GM21576 (cell line): ENCODE measurements at regions not wholly inside any gene's neighbourhood (a gene's known extent, or its start where the extent isn't known, plus 50 kb on each side); places are given as distances from the start of the nearest gene placed in this dataset.

Experiments used
- ATAC-seq: cut with Tn5 transposase; IDR thresholded peaks from one replicate; pipeline ENCODE4 v1.9.1; 2021; ENCODE audit warnings: mild to moderate bottlenecking, moderate library complexity; ENCODE audit not compliant: unreplicated experiment

- no peak for ATAC-seq
Measured at GRCh38 chr3:24639481-24640329, 145.1 kb upstream of the THRB start.

DNA sequence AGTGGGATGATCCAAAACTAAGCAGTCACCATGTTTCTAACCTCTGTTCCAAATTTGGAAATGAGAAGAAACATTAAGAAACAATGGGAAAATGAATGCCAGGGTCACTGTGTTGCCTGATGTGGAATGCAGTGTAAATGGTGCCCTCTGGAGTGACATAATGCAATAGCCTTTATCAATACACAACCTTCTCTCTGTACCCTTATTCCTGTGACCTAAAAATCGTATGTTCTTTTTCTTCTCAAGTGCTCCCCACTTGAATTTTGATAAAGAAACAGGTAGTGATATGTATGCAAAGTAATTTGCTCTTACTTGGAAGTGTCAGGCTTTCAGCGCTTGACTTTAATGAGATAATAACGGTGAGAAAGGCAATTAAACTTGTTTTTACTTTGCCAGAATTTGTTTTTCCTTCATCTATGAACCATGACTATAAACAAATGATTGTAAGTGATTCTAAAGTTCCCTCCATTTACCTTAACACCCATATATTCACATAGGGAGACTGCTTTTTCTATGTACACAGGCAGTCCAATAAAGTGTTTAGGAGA, 145.8 kb upstream of the THRB start:
- ATAC-seq = no peak

GRCh38 chr3:24641628-24642027, 147.0 kb upstream of the THRB start:
- ATAC-seq = no peak

GRCh38 chr3:24645047-24645446, 150.4 kb upstream of the THRB start:
- ATAC-seq = no peak

DNA sequence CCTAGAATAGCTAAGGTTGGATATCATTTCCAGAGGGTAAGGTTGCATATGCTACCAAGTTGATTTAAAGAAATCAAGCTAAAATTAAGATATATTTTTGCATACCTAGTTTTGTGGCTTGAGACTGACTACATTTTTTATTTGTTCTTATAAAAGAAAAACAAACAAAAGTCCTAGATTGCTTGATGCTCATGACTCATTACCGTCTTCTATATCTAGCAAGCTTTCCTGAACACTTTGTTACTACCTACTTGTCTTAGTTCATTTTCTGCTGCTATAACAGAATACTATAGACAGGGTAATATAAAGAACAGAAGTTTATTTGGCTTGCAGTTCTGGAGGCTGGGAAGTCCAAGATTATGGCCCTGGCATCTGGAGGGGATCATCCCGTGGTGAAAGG, 152.1 kb upstream of the THRB start:
- ATAC-seq = no peak

GRCh38 chr3:24648063-24648462, 153.4 kb upstream of the THRB start:
- no peak for ATAC-seq

- ATAC-seq = no peak
Measured at GRCh38 chr3:24650839-24651238, 156.2 kb upstream of the THRB start.

DNA sequence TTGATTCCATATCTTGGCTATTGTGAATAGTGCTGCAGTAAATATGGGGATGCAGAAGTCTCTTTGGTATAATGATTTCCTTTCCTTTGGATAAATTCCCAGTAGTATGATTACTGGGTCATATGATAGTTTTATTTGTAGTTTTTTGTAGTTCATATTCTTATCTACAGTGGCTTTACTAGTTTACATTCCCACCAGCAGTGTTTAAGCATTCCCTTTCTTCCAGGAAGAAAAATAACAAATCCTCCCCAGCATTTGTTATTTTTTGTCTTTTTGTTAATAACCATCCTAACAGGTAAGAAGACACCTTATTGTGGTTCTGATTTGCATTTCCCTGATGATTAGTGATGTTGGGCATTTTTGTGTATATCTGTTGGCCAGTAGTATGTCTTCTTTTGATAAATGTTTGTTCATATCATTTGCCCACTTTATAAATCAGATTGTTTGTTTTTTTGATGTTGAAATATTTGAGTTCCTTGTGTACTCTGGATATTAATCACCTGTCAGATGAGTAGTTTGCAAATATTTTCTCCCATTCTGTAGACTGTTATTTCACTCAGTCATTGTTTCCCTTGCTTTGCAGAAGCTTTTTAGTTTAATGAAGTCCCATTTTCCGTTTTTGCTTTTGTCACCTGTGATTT, 163.3 kb upstream of the THRB start:
- no peak for ATAC-seq

GRCh38 chr3:24661175-24661584, 166.5 kb upstream of the THRB start:
- no peak for ATAC-seq

GRCh38 chr3:24662449-24663345, 168.0 kb upstream of the THRB start:
- ATAC-seq = no peak

GRCh38 chr3:24663406-24663805, 168.8 kb upstream of the THRB start:
- no peak for ATAC-seq

DNA sequence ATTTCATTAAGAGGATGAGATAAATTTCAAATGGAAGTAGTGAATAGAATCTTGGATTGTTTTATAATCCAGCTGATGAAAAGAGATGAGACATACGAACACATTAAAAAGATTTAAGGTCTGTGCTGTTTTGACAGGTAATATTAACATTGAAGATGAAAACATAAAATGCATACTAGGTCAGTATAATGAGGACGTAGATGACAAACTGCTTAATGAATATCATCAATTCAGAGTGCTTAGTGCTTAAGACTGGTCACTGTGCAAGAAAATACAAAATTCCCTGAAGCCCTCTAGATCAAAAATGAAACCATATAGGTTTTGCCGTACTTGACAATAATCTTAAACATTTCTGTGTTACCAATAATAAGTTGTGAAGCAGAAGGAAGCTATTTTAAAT, 173.4 kb upstream of the THRB start:
- ATAC-seq = no peak

DNA sequence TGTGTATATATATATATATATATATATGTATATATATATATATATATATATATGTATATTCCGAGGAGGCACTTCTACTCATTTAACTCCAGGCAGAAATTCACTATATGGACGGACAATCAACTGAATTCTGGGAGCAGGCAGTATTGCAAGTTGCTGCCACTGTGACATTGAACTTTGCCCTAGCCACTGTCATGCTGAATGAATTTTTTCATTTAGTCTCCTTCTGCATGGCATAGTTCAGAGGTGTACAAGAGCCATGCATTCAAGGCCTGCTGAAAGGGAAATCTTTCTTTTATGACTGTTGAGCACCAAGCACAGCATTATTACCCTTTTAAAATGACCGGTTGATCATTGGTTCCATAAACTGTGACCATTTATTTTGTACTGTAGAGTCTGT, 176.2 kb upstream of the THRB start:
- ATAC-seq = no peak

DNA sequence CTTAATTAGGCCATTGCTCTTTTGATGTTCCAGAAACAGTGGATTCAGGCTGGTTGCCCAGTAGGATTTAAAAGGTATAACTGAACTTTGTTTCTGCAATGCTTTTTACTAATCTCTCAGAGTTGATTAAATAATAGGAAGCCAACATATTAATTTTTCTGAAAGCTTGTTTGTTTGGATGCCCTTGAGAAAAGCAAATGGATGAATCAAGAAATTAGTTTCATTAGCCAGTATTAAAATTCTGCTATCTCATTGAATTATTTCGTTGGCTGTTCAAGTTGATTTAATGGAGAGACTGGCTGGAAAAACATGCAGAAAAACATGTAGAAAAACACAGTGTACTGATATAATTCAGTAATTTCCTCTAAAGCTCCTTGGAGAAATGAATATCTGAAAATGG, 178.9 kb upstream of the THRB start:
- no peak for ATAC-seq

- no peak for ATAC-seq
Measured at GRCh38 chr3:24674261-24674660, 179.6 kb upstream of the THRB start.

DNA sequence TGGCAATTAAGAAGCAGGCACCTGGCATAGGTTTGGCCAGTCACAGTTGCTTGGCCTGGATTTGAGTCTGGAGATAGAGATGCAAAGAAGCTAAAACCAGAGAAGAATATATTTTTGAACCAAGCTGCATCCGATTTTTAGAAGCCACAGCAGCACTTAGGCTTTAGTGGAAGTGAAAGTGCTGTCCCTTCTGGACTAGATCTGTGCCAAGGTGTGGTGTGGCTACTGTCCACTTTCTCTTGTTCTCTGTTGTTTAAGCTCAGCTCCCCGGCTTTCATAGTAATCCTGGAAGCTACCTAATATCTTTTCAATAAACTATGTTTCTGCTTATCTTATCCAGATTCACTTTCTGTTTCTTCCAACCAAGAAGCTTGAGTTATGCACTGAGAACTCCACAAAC, 183.4 kb upstream of the THRB start:
- ATAC-seq = no peak

DNA sequence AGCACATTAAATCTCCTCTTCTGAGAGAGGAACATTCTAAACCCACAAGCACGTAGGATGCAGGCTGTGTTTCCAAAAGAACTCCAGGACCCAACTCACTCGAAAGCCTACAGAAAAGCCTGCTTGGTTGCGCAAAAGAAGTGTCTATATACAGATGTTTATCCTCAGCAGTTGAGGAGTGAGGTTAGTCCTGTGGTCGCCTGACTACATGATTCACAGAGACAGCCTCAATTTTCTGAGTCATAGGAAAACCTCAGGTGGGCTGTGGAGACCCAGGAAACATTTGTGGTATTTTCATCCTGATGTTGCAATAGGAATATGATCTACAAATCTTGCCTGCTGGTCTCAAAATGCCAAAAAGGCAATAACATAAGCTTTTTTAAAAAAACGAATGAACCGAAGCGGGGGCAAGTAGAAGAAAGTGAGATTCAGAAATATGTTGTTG, 183.8 kb upstream of the THRB start:
- no peak for ATAC-seq

DNA sequence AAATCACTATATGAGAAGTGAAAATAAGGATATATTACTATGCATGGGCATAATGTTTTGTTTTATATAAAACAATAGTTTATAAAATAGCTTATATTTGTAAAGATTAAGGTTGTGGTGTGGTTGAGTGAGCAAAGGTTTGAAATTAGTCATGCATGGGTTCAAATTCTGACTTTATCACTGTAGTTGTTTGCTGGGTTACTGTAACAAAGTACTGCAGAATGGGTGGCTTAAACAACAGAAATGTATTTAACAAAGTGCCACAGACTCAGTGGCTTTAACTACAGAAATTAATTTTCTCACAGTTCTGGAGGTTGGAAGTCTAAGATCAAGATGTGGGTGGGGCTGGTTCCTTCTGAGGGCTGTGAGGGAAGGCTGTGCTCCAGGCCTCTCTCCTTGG, 184.8 kb upstream of the THRB start:
- no peak for ATAC-seq

DNA sequence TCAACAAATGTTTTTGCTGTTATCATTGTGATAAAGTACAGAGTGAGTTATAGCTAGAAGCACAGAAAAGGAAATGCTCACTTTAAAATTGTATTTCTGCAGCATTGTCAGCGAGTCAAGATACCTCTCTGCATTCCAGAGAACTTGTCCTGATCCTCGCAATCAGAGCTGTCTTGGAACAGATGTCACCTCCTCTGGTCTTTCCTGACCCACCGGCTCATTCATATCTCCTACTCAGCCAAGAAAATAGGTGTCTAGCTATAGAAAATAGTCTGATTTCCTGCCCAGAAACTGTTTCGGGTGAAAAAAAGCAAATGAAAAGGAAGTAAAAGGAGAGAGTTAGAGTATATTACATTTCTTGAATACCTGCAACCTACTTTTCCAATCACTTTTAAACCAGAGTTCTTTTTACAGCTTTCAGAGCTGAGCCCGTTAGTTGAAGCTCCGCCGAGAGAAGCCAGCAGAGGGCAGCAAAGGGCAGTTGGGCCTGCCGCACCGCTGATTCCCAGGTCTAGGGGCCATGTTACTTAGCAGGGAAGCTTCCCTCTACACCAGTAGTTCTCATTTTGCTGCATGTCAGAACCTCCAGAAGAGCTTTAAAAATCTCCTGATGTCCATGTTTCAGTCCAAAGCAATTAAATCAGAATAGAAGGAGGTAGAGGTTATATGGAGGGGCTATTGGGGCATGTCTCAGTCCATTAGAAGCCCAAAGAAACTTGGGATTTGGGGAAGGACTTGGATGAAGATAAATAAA, 185.7 kb upstream of the THRB start:
- ATAC-seq = peak; percentile 74

- ATAC-seq = no peak
Measured at GRCh38 chr3:24682141-24682547, 187.5 kb upstream of the THRB start.
